Endothelial cell of umbilical vein (primary cell): ENCODE measurements at regions not wholly inside any gene's neighbourhood (a gene's known extent, or its start where the extent isn't known, plus 50 kb on each side); places are given as distances from the start of the nearest gene placed in this dataset.

Experiments
- BruUV-seq: library from RNA; stranded (reverse); fragments of 400-500 nt; replicated peaks from 2 replicates; lab custom pipeline; 2021; lab: Mats Ljungman, UMichigan
- CTCF ChIA-PET: fragments of 300-600, 350-600 bp; sonication (Branson Sonifier 250); formaldehyde crosslinking; loops from one replicate; lab custom pipeline; 2021; ENCODE audit warnings: antibody characterized with exemption, inconsistent platforms; lab: Charles Lee
- POLR2A ChIA-PET: fragments of 300-600, 350-600 bp; sonication (Branson Sonifier 250); formaldehyde crosslinking; loops from one replicate; lab custom pipeline; 2021; ENCODE audit warnings: antibody characterized with exemption, inconsistent platforms; lab: Charles Lee
- DNase-seq: peaks from one replicate; pipeline ENCODE4 v3.0.0-alpha.2; 2011; ENCODE audit warnings: low read depth, low spot score
- FAIRE-seq: peaks from 2 replicates; lab custom pipeline; 2011; peaks lifted over from hg19 to GRCh38; lab: Jason Lieb, UNC
- H2AFZ ChIP-seq: 2 replicates; pipeline ENCODE4 v1.6.0; 2012; ENCODE audit warnings: low read depth, low read length, control low read depth, inconsistent platforms
- H3K27ac ChIP-seq: 2 replicates; pipeline ENCODE4 v1.5.1; 2011; ENCODE audit warnings: low read depth, mild to moderate bottlenecking, control low read depth, low read length, moderate library complexity; ENCODE audit not compliant: insufficient read depth
- H3K27me3 ChIP-seq, 2 experiments: 2 replicates each; pipeline versions ENCODE4 v1.6.0 to v1.6.1; 2011; ENCODE audit warnings: low read length in 2 of 2, mixed read lengths in 1 of 2; ENCODE audit not compliant: control insufficient read depth in 2 of 2, insufficient read depth in 2 of 2
- H3K36me3 ChIP-seq, 2 experiments: 2 replicates in 1 of 2; 3 replicates in 1 of 2; pipeline ENCODE4 v1.5.1; 2011; ENCODE audit warnings: low read length in 2 of 2, mild to moderate bottlenecking in 1 of 2, moderate library complexity in 1 of 2; ENCODE audit not compliant: control insufficient read depth in 2 of 2, insufficient read depth in 2 of 2; ENCODE audit errors: extremely low read depth in 1 of 2
- H3K4me1 ChIP-seq: 3 replicates; pipeline ENCODE4 v1.5.1; 2011; ENCODE audit warnings: mild to moderate bottlenecking, low read length; ENCODE audit not compliant: control insufficient read depth, insufficient read depth; ENCODE audit errors: extremely low read depth
- H3K4me2 ChIP-seq: 2 replicates; pipeline ENCODE4 v1.6.1; 2011; ENCODE audit warnings: low read length, control low read depth, mixed read lengths; ENCODE audit not compliant: insufficient read depth
- H3K4me3 ChIP-seq, 3 experiments: fragments of 200-600 bp in 1 of 3; sonication (generic), shearing (Covaris generic) in 1 of 3; replicated peaks in 1 of 3; 2 replicates each; pipeline ENCODE4 v1.5.1; 2011 to 2016; ENCODE audit warnings: control low read depth in 3 of 3, low read length in 3 of 3, mild to moderate bottlenecking in 2 of 3, inconsistent platforms in 1 of 3, low read depth in 1 of 3, moderate library complexity in 1 of 3; ENCODE audit not compliant: insufficient read depth in 1 of 3
- H3K79me2 ChIP-seq: 2 replicates; pipeline ENCODE4 v1.6.0; 2012; ENCODE audit warnings: low read length, inconsistent platforms; ENCODE audit not compliant: control insufficient read depth, insufficient read depth
- H3K9ac ChIP-seq: replicated peaks from 2 replicates; pipeline ENCODE3; 2011; ENCODE audit warnings: low read length, control low read depth; ENCODE audit not compliant: insufficient read depth; ENCODE audit errors: extremely low read depth
- H3K9me1 ChIP-seq: replicated peaks from 3 replicates; pipeline ENCODE4 v1.6.0; 2011; ENCODE audit warnings: mild to moderate bottlenecking, low read length; ENCODE audit not compliant: control insufficient read depth, insufficient read depth; ENCODE audit errors: extremely low read depth
- H3K9me3 ChIP-seq: replicated peaks from 2 replicates; pipeline ENCODE4 v1.5.1; 2012; ENCODE audit warnings: low read length, inconsistent platforms; ENCODE audit not compliant: control insufficient read depth, insufficient read depth
- H4K20me1 ChIP-seq: replicated peaks from 2 replicates; pipeline ENCODE3; 2011; ENCODE audit warnings: mild to moderate bottlenecking, low read length; ENCODE audit not compliant: control insufficient read depth, insufficient read depth; ENCODE audit errors: extremely low read depth
- EZH2 ChIP-seq: IDR thresholded peaks from 2 replicates; pipeline ENCODE4 v1.6.1; 2012; ENCODE audit warnings: borderline replicate concordance, low read depth, mild to moderate bottlenecking, moderate library complexity, low read length, inconsistent platforms; ENCODE audit not compliant: severe bottlenecking
- FOS ChIP-seq: IDR thresholded peaks from 2 replicates; pipeline ENCODE4 v1.6.1; 2011; ENCODE audit warnings: mild to moderate bottlenecking, low read length, moderate library complexity, borderline replicate concordance; ENCODE audit not compliant: insufficient read depth
- GATA2 ChIP-seq: IDR thresholded peaks from 2 replicates; pipeline ENCODE4 v1.7.0; 2011; ENCODE audit warnings: low read depth, mild to moderate bottlenecking, moderate library complexity, mixed read lengths, low read length; ENCODE audit not compliant: insufficient read length, insufficient read depth
- JUN ChIP-seq: IDR thresholded peaks from 2 replicates; pipeline ENCODE4 v1.6.1; 2011; ENCODE audit warnings: borderline replicate concordance, low read depth; ENCODE audit not compliant: insufficient read length, insufficient read depth
- MYC ChIP-seq: IDR thresholded peaks from one replicate; pipeline ENCODE4 v1.6.1; 2011; ENCODE audit warnings: mild to moderate bottlenecking, low read depth, low read length
- POLR2A ChIP-seq: IDR thresholded peaks from 2 replicates; pipeline ENCODE4 v1.6.1; 2012; ENCODE audit warnings: low read depth, mild to moderate bottlenecking, control low read depth, low read length
- POLR2AphosphoS5 ChIP-seq: IDR thresholded peaks from 2 replicates; pipeline ENCODE4 v1.6.1; 2012; ENCODE audit warnings: low read depth, mild to moderate bottlenecking, control low read depth, low read length, moderate library complexity; ENCODE audit not compliant: insufficient read depth
- dilution Hi-C: fragments of 300-500 bp; cut with MboI; formaldehyde crosslinking; loops from one replicate; pipeline ENCODE4 v1.15.0; 2019; ENCODE audit warnings: low sequenced_read_pairs; ENCODE audit not compliant: extremely low pct_ligation_motif_present
- intact Hi-C: fragments of 100-400 bp; cut with micrococcal nuclease; formaldehyde crosslinking; loops from one replicate; pipeline ENCODE4 v1.10.0; 2022
- TF ChIP-seq, protein P1 (sequence below): IDR thresholded peaks from 2 replicates; pipeline ENCODE4 v1.6.1; 2011; ENCODE audit not compliant: insufficient read depth, insufficient read length
- TF ChIP-seq, protein P2 (sequence below), 2 donors: IDR thresholded peaks; 1 replicate in 1 of 2; 2 replicates in 1 of 2; pipeline ENCODE4 v1.5.1; 2011; ENCODE audit warnings: low read length in 2 of 2, mild to moderate bottlenecking in 2 of 2, moderate library complexity in 2 of 2, control low read depth in 1 of 2, inconsistent platforms in 1 of 2, low read depth in 1 of 2; ENCODE audit not compliant: insufficient read depth in 1 of 2; ENCODE audit errors: extremely low read depth in 1 of 2

DNA sequence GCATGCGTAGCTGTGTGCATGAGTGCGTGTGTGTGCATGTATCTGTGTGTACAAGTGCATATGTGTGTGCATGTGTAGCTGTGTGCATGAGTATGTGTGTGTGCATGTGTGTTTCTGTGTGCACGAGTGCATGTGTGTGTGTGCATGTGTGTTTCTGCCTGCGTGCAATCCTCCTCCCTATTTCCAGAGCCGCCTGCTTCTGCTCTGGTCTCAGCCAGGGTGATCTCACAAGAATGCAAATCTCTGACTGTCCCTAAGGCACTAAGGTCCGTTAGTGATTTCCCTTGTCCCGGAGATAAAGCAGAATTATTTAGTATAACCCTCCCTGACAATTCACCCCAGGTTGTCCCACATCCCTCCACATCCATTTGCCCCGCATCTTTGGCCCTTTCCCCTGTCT lies 530.3 kb downstream of the TCERG1L start:
- Histone ChIP-seq H3K79me2 (no peaks in the 10 kb centered on the region), H3K9ac (no peak overlapping the region), H4K20me1 (no peaks in the 10 kb centered on the region), H2AFZ (no peak overlapping the region), H3K27me3 (no peaks in the 10 kb centered on the region), H3K36me3 (no peaks in the 10 kb centered on the region), H3K4me2 (no peak overlapping the region), H3K27ac (no peak overlapping the region), H3K4me3 (no peak overlapping the region), H3K9me3 (peaks cover 7% of the 10 kb centered on the region), H3K4me1 (no peaks in the 10 kb centered on the region), H3K9me1 (no peaks in the 10 kb centered on the region)
- no TSS peak for BruUV-seq
- ChIA-PET CTCF (no interaction called here), POLR2A (no interaction called here)
- no peak for FAIRE-seq
- intact Hi-C loops (no loop called here), dilution Hi-C loops (no loop called here)
- DNase-seq, result no peak
- TF ChIP-seq POLR2A (no peak), JUN (no peak), FOS (no peak), GATA2 (no peak), EZH2 (no peak), MYC (no peak), POLR2AphosphoS5 (no peak)
- TF ChIP-seq, protein P1, sequence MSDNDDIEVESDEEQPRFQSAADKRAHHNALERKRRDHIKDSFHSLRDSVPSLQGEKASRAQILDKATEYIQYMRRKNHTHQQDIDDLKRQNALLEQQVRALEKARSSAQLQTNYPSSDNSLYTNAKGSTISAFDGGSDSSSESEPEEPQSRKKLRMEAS, result no peak
- TF ChIP-seq, protein P2, sequence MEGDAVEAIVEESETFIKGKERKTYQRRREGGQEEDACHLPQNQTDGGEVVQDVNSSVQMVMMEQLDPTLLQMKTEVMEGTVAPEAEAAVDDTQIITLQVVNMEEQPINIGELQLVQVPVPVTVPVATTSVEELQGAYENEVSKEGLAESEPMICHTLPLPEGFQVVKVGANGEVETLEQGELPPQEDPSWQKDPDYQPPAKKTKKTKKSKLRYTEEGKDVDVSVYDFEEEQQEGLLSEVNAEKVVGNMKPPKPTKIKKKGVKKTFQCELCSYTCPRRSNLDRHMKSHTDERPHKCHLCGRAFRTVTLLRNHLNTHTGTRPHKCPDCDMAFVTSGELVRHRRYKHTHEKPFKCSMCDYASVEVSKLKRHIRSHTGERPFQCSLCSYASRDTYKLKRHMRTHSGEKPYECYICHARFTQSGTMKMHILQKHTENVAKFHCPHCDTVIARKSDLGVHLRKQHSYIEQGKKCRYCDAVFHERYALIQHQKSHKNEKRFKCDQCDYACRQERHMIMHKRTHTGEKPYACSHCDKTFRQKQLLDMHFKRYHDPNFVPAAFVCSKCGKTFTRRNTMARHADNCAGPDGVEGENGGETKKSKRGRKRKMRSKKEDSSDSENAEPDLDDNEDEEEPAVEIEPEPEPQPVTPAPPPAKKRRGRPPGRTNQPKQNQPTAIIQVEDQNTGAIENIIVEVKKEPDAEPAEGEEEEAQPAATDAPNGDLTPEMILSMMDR (IDR thresholded peaks at IDR 0.05; ENCODE audit: extremely low read depth in 1 of 2, insufficient read depth in 1 of 2, low read depth in 1 of 2, low read length in 2 of 2), result no peak
